GM18499 (cell line): ENCODE measurements at regions not wholly inside any gene's neighbourhood (a gene's known extent, or its start where the extent isn't known, plus 50 kb on each side); places are given as distances from the start of the nearest gene placed in this dataset.
"Not testable (repeated sequence)": the region's sequence is repeated elsewhere in the genome, so short reads cannot be mapped to it uniquely, and the experiment has no call there.

Experiments used
- ATAC-seq: cut with Tn5 transposase; IDR thresholded peaks from one replicate; pipeline ENCODE4 v1.9.1; 2021; ENCODE audit warnings: moderate number of reproducible peaks; ENCODE audit not compliant: insufficient read depth, unreplicated experiment

- ATAC-seq: no peak
Measured at GRCh38 chr1:94305704-94306103, 68.3 kb upstream of the ARHGAP29 start.

- no peak for ATAC-seq
Measured at GRCh38 chr1:94304553-94304952, 67.2 kb upstream of the ARHGAP29 start.

GRCh38 chr1:94303005-94303404, 65.6 kb upstream of the ARHGAP29 start:
- no peak for ATAC-seq

GRCh38 chr1:94302497-94302896, 65.1 kb upstream of the ARHGAP29 start:
- no peak for ATAC-seq

GRCh38 chr1:94301186-94301585, 63.8 kb upstream of the ARHGAP29 start:
- ATAC-seq: no peak

- ATAC-seq: no peak
Measured at GRCh38 chr1:94300731-94301130, 63.3 kb upstream of the ARHGAP29 start.

- no peak for ATAC-seq
Measured at GRCh38 chr1:94299627-94300553, 62.5 kb upstream of the ARHGAP29 start.

- ATAC-seq: no peak
Measured at GRCh38 chr1:94298861-94299260, 61.5 kb upstream of the ARHGAP29 start.

- no peak for ATAC-seq
Measured at GRCh38 chr1:94296018-94296417, 58.6 kb upstream of the ARHGAP29 start.

- not testable (repeated sequence) for ATAC-seq
Measured at GRCh38 chr1:94292978-94293377, 55.6 kb upstream of the ARHGAP29 start.

GRCh38 chr1:94289244-94289643, 51.9 kb upstream of the ARHGAP29 start:
- not testable (repeated sequence) for ATAC-seq
